Fibroblast of lung (primary cell): ENCODE measurements at regions not wholly inside any gene's neighbourhood (a gene's known extent, or its start where the extent isn't known, plus 50 kb on each side); places are given as distances from the start of the nearest gene placed in this dataset.

Experiments
- DNase-seq, 2 donors: peaks; one replicate each; pipeline versions ENCODE4 v3.0.0 to v3.0.0-alpha.2; 2010; ENCODE audit warnings: low read depth in 2 of 2
- H2AFZ ChIP-seq: 2 replicates; pipeline ENCODE4 v1.5.1; 2012; ENCODE audit warnings: low read length, control low read depth, inconsistent platforms
- H3K27ac ChIP-seq: 2 replicates; pipeline ENCODE4 v1.5.1; 2011; ENCODE audit warnings: low read length, control low read depth; ENCODE audit not compliant: insufficient read depth
- H3K27me3 ChIP-seq: 2 replicates; pipeline ENCODE4 v1.5.1; 2011; ENCODE audit warnings: mild to moderate bottlenecking, low read length; ENCODE audit not compliant: control insufficient read depth, insufficient read depth
- H3K36me3 ChIP-seq: 2 replicates; pipeline ENCODE4 v1.5.1; 2011; ENCODE audit warnings: low read length; ENCODE audit not compliant: control insufficient read depth, insufficient read depth
- H3K4me1 ChIP-seq: 2 replicates; pipeline ENCODE4 v1.5.1; 2011; ENCODE audit warnings: low read length; ENCODE audit not compliant: control insufficient read depth, insufficient read depth; ENCODE audit errors: extremely low read depth
- H3K4me2 ChIP-seq: 2 replicates; pipeline ENCODE4 v1.5.1; 2011; ENCODE audit warnings: low read length, control low read depth; ENCODE audit not compliant: insufficient read depth; ENCODE audit errors: extremely low read depth
- H3K4me3 ChIP-seq, 4 experiments: fragments of 200-600 bp in 1 of 4; sonication (generic) in 1 of 4; replicated peaks in 1 of 4; 2 replicates each; pipeline ENCODE4 v1.5.1; 2011 to 2016; ENCODE audit warnings: low read length in 4 of 4, low read depth in 3 of 4, mild to moderate bottlenecking in 3 of 4, control low read depth in 2 of 4, inconsistent platforms in 1 of 4, mixed read lengths in 1 of 4; ENCODE audit not compliant: insufficient read depth in 1 of 4; ENCODE audit errors: control extremely low read depth in 1 of 4
- H3K79me2 ChIP-seq: 2 replicates; pipeline ENCODE4 v1.5.1; 2012; ENCODE audit warnings: mild to moderate bottlenecking, low read length, inconsistent platforms; ENCODE audit not compliant: control insufficient read depth, insufficient read depth
- H3K9ac ChIP-seq: 2 replicates; pipeline ENCODE4 v1.5.1; 2011; ENCODE audit warnings: mild to moderate bottlenecking, low read length, control low read depth; ENCODE audit not compliant: insufficient read depth
- H3K9me3 ChIP-seq: 2 replicates; pipeline ENCODE4 v1.5.1; 2012; ENCODE audit warnings: low read depth, low read length; ENCODE audit not compliant: control insufficient read depth, insufficient read depth
- H4K20me1 ChIP-seq: 2 replicates; pipeline ENCODE4 v1.5.1; 2011; ENCODE audit warnings: low read length; ENCODE audit not compliant: control insufficient read depth, insufficient read depth; ENCODE audit errors: extremely low read depth
- CTCF ChIP-seq, 2 donors: IDR thresholded peaks in 1 of 2; conservative IDR thresholded peaks in 1 of 2; 1 replicate in 1 of 2; 2 replicates in 1 of 2; pipeline ENCODE4 v1.5.1; 2011 to 2012; ENCODE audit warnings: low read length in 2 of 2, control low read depth in 1 of 2, inconsistent platforms in 1 of 2, low read depth in 1 of 2, mild to moderate bottlenecking in 1 of 2
- EZH2 ChIP-seq: IDR thresholded peaks from 2 replicates; pipeline ENCODE4 v1.5.1; 2012; ENCODE audit warnings: low read length, control low read depth, mild to moderate bottlenecking; ENCODE audit errors: missing control alignments

GRCh38 chr9:106120071-106120470 lies 425.7 kb downstream of the TMEM38B start:
- Histone ChIP-seq H3K27me3 (no peaks in the 10 kb centered on the region), H4K20me1 (no peaks in the 10 kb centered on the region), H2AFZ (no peak overlapping the region), H3K4me1 (no peaks in the 10 kb centered on the region), H3K4me3 (no peak overlapping the region), H3K27ac (no peak overlapping the region), H3K4me2 (no peak overlapping the region), H3K9ac (no peak overlapping the region), H3K79me2 (no peaks in the 10 kb centered on the region), H3K36me3 (no peaks in the 10 kb centered on the region), H3K9me3 (no peaks in the 10 kb centered on the region)
- DNase-seq, result no peak
- TF ChIP-seq CTCF (conservative IDR thresholded peaks at IDR 0.05 in 1 of 2, IDR thresholded peaks at IDR 0.05 in 1 of 2; ENCODE audit: low read depth in 1 of 2, low read length in 2 of 2) (no peak), EZH2 (no peak)

- H3K27ac ChIP-seq, result no peak overlapping the region
- no peaks in the 10 kb centered on the region for H3K4me1 ChIP-seq
- H3K9me3 ChIP-seq, result no peaks in the 10 kb centered on the region
- no peak overlapping the region for H3K4me3 ChIP-seq
- no peaks in the 10 kb centered on the region for H3K27me3 ChIP-seq
- peak in 1 of 2 donors; percentile 25 for DNase-seq
- no peaks in the 10 kb centered on the region for H3K79me2 ChIP-seq
- no peak for TF ChIP-seq CTCF (conservative IDR thresholded peaks at IDR 0.05 in 1 of 2, IDR thresholded peaks at IDR 0.05 in 1 of 2; ENCODE audit: low read depth in 1 of 2, low read length in 2 of 2)
- TF ChIP-seq EZH2, result no peak
- no peaks in the 10 kb centered on the region for H3K36me3 ChIP-seq
- no peak overlapping the region for H3K4me2 ChIP-seq
- no peak overlapping the region for H3K9ac ChIP-seq
- no peaks in the 10 kb centered on the region for H4K20me1 ChIP-seq
- no peak overlapping the region for H2AFZ ChIP-seq
These were observed 433.4 kb downstream of the TMEM38B start for GRCh38 chr9:106127776-106128175.

GRCh38 chr9:106130374-106130773 lies 436.0 kb downstream of the TMEM38B start:
- Histone ChIP-seq H4K20me1 (no peaks in the 10 kb centered on the region), H3K9ac (no peak overlapping the region), H2AFZ (no peak overlapping the region), H3K4me1 (no peaks in the 10 kb centered on the region), H3K27me3 (no peaks in the 10 kb centered on the region), H3K27ac (no peak overlapping the region), H3K4me3 (no peak overlapping the region), H3K79me2 (no peaks in the 10 kb centered on the region), H3K36me3 (no peaks in the 10 kb centered on the region), H3K4me2 (no peak overlapping the region), H3K9me3 (no peaks in the 10 kb centered on the region)
- TF ChIP-seq EZH2, result no peak
- no peak for TF ChIP-seq CTCF (conservative IDR thresholded peaks at IDR 0.05 in 1 of 2, IDR thresholded peaks at IDR 0.05 in 1 of 2; ENCODE audit: low read depth in 1 of 2, low read length in 2 of 2)
- no peak for DNase-seq
